ENCODE measurements at regions not wholly inside any gene's neighbourhood (a gene's known extent, or its start where the extent isn't known, plus 50 kb on each side); places are given as distances from the start of the nearest gene placed in this dataset.

DNA sequence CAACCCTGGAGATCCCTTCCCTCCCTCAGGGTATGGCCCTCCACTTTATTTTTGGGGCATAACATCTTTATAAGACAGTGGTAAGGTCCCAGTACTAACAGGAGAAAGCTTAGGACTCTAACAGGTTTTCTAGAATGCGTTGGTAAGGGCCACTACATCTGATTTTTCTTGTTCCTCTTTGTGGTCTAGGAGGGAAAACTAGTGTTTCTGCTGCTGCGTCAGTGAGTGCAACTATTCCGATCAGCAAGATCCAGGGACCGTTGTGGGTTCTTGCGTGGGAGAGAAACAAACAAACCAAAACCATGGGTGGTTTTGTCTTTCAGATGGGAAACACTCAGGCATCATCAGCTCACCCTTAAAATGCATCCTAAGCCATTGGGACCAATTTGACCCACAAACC, 123.6 kb upstream of the SLC16A7 start:
- H3K27me3 Mint-ChIP-seq = no peaks in the 10 kb centered on the region
- ChIA-PET CTCF (interaction anchor here (1.4 kb wide), 1 partner anchor 15 kb away, joined by 3 read pairs; no protein-coding TSS in a partner anchor), POLR2A (no interaction called here)
- Histone ChIP-seq H3K9me3 (ENCODE audit: control extremely low read depth in 1 of 3, control insufficient read depth in 2 of 3, insufficient read depth in 1 of 3, low read length in 2 of 3) (peaks cover 0 to 11% (median 0%) of the 10 kb centered on the region in 3 donors), H3K27ac (ENCODE audit: low read length in 2 of 2) (no peak overlapping the region), H3K36me3 (replicated peaks in 1 of 2; ENCODE audit: control extremely low read depth in 1 of 2, control insufficient read depth in 1 of 2, extremely low read depth in 1 of 2, insufficient read depth in 2 of 2, low read length in 1 of 2) (no peaks in the 10 kb centered on the region), H4K20me1 (ENCODE audit: control insufficient read depth, insufficient read depth, low read length, poor library complexity, severe bottlenecking) (no peaks in the 10 kb centered on the region), H2AFZ (ENCODE audit: insufficient read depth, low read depth, low read length, poor library complexity, severe bottlenecking) (no peak overlapping the region), H3K27me3 (replicated peaks in 1 of 4; ENCODE audit: control extremely low read depth in 1 of 4, control insufficient read depth in 3 of 4, insufficient read depth in 4 of 4, low read length in 3 of 4) (no peaks in the 10 kb centered on the region), H3K4me1 (ENCODE audit: control insufficient read depth in 2 of 2, insufficient read depth in 2 of 2, low read length in 2 of 2) (peaks cover 7 to 10% of the 10 kb centered on the region in 2 donors), H3K79me2 (ENCODE audit: control insufficient read depth, insufficient read depth, low read length) (no peaks in the 10 kb centered on the region), H3K9ac (ENCODE audit: low read length) (no peak overlapping the region), H3K4me2 (replicated peaks; ENCODE audit: low read depth, low read length, poor library complexity, severe bottlenecking) (peak overlapping the region; percentile 27), H3K4me3 (ENCODE audit: control extremely low read depth in 1 of 5, extremely low read depth in 1 of 5, insufficient read depth in 1 of 5, low read depth in 2 of 5, low read length in 4 of 5) (no peak overlapping the region)
- 0% methylated on average over 2 of the region's 5 CpGs for WGBS (ENCODE audit: insufficient coverage)
- DNase-seq (peak; percentile 49), ATAC-seq (ENCODE audit: low read depth) (peak; percentile 51)
- no peak overlapping the region for H3K27ac Mint-ChIP-seq
- H3K4me3 Mint-ChIP-seq = peak overlapping the region; percentile 37
- H3K4me1 Mint-ChIP-seq = peaks cover 19% of the 10 kb centered on the region
- no peaks in the 10 kb centered on the region for H3K9me3 Mint-ChIP-seq (ENCODE audit: insufficient read depth)
- TF ChIP-seq EZH2 (IDR thresholded peaks at IDR 0.05; ENCODE audit: borderline replicate concordance, insufficient read depth, low read depth, low read length, poor library complexity, severe bottlenecking) (no peak), CTCF (IDR thresholded peaks at IDR 0.05) (no peak)
- intact Hi-C loops (cut with micrococcal nuclease) = no loop called here

DNA sequence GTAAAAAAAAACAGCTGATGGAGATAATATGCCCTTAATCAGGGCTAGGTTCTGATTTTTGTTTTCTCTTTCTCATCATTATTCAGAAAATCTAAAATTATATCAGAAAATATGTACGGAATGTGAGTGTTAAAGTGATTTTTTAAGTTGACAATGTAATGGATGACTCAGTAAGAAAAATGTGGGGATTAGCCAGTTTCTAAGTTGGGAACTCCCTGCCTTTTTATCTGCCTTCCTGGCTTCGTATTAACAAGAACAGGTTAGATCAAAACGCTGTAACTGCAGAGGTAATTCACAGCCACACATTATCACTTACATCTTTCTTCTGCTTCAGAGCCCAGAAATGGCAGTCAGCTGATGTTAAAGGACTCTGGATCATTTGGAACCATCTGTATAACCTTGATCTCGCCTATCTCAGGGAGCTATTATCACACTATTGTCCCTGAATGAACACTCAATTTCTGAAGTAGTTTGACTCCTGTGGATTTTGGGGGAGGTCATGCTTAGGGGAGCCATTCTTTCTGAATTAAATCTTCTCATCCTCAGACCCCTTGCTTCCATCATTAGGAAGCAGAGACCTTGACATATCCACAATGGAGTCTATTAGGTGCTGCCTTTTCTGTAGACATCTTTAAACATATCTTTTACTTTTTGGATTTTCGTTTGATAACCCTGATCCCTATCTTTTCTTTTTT, 135.7 kb upstream of the SLC16A7 start:
- Histone ChIP-seq H3K9ac (ENCODE audit: low read length) (no peak overlapping the region), H3K27me3 (replicated peaks in 1 of 4; ENCODE audit: control extremely low read depth in 1 of 4, control insufficient read depth in 3 of 4, insufficient read depth in 4 of 4, low read length in 3 of 4) (no peaks in the 10 kb centered on the region), H2AFZ (ENCODE audit: insufficient read depth, low read depth, low read length, poor library complexity, severe bottlenecking) (no peak overlapping the region), H3K4me1 (ENCODE audit: control insufficient read depth in 2 of 2, insufficient read depth in 2 of 2, low read length in 2 of 2) (no peaks in the 10 kb centered on the region), H3K4me2 (replicated peaks; ENCODE audit: low read depth, low read length, poor library complexity, severe bottlenecking) (no peak overlapping the region), H3K36me3 (replicated peaks in 1 of 2; ENCODE audit: control extremely low read depth in 1 of 2, control insufficient read depth in 1 of 2, extremely low read depth in 1 of 2, insufficient read depth in 2 of 2, low read length in 1 of 2) (no peaks in the 10 kb centered on the region), H3K79me2 (ENCODE audit: control insufficient read depth, insufficient read depth, low read length) (no peaks in the 10 kb centered on the region), H3K4me3 (ENCODE audit: control extremely low read depth in 1 of 5, extremely low read depth in 1 of 5, insufficient read depth in 1 of 5, low read depth in 2 of 5, low read length in 4 of 5) (no peak overlapping the region), H3K9me3 (ENCODE audit: control extremely low read depth in 1 of 3, control insufficient read depth in 2 of 3, insufficient read depth in 1 of 3, low read length in 2 of 3) (no peaks in the 10 kb centered on the region), H4K20me1 (ENCODE audit: control insufficient read depth, insufficient read depth, low read length, poor library complexity, severe bottlenecking) (no peaks in the 10 kb centered on the region), H3K27ac (ENCODE audit: low read length in 2 of 2) (no peak overlapping the region)
- no peaks in the 10 kb centered on the region for H3K4me1 Mint-ChIP-seq
- no peak overlapping the region for H3K4me3 Mint-ChIP-seq
- 69% methylated on average over 2 of the region's 5 CpGs for WGBS (ENCODE audit: insufficient coverage)
- no peaks in the 10 kb centered on the region for H3K9me3 Mint-ChIP-seq (ENCODE audit: insufficient read depth)
- DNase-seq = no peak
- CTCF ChIA-PET = no interaction called here
- peaks cover 3% of the 10 kb centered on the region for H3K27me3 Mint-ChIP-seq
- POLR2A ChIA-PET = no interaction called here
- TF ChIP-seq EZH2 (IDR thresholded peaks at IDR 0.05; ENCODE audit: borderline replicate concordance, insufficient read depth, low read depth, low read length, poor library complexity, severe bottlenecking) (no peak), CTCF (IDR thresholded peaks at IDR 0.05) (no peak)
- intact Hi-C loops (cut with micrococcal nuclease) = no loop called here
- H3K27ac Mint-ChIP-seq = no peak overlapping the region
- no peak for ATAC-seq (ENCODE audit: low read depth)

Data from B cell (primary cell).